Right ventricle myocardium inferior (tissue), 1 donor: ENCODE measurements at regions not wholly inside any gene's neighbourhood (a gene's known extent, or its start where the extent isn't known, plus 50 kb on each side); places are given as distances from the start of the nearest gene placed in this dataset.
"Not testable (repeated sequence)": the region's sequence is repeated elsewhere in the genome, so short reads cannot be mapped to it uniquely, and the experiment has no call there.

Source experiments
- ATAC-seq: fragments of 200-7000 bp; cut with Tn5 transposase; one replicate; pipeline ENCODE4 v1.9.1; 2020; ENCODE audit warnings: mild to moderate bottlenecking, moderate library complexity
- DNase-seq: peaks from one replicate; pipeline ENCODE4 v3.0.0; 2021; ENCODE audit errors: missing footprints
- intact Hi-C: fragments of 100-400 bp; cut with DNase I; formaldehyde crosslinking; loops from one replicate; pipeline ENCODE4 v1.11.0; 2022
- donor health status: DM: no; HTN: yes; CAD: no; lungs with severe emphysema.

GRCh38 chr2:78780864-78781583 lies 244.5 kb upstream of the REG3G start:
- no peak for ATAC-seq
- DNase-seq: no peak
- intact Hi-C loops: no loop called here

- intact Hi-C loops: no loop called here
- DNase-seq (no peak), ATAC-seq (no peak)
Observed at GRCh38 chr2:78782196-78782595, 243.3 kb upstream of the REG3G start.

- no peak for DNase-seq
- ATAC-seq: no peak
- intact Hi-C loops: no loop called here
Observed at GRCh38 chr2:78811955-78812610, 213.4 kb upstream of the REG3G start.

GRCh38 chr2:78814331-78814986 lies 211.0 kb upstream of the REG3G start:
- no peak for ATAC-seq
- intact Hi-C loops: no loop called here
- DNase-seq: no peak

GRCh38 chr2:78817430-78817829 lies 208.1 kb upstream of the REG3G start:
- no peak for ATAC-seq
- no peak for DNase-seq
- intact Hi-C loops: no loop called here

- intact Hi-C loops: no loop called here
- DNase-seq: no peak
- no peak for ATAC-seq
Observed at GRCh38 chr2:78832481-78832880, 193.0 kb upstream of the REG3G start.

GRCh38 chr2:78839259-78839658 lies 186.2 kb upstream of the REG3G start:
- ATAC-seq (no peak), DNase-seq (no peak)
- intact Hi-C loops: no loop called here

- DNase-seq, intact Hi-C loops, ATAC-seq: not testable (repeated sequence)
Observed at GRCh38 chr2:78840311-78840710, 185.2 kb upstream of the REG3G start.

GRCh38 chr2:78845664-78846185 lies 179.8 kb upstream of the REG3G start:
- DNase-seq (no peak), ATAC-seq (no peak)
- intact Hi-C loops: no loop called here

GRCh38 chr2:78861546-78861945 lies 164.0 kb upstream of the REG3G start:
- DNase-seq: no peak
- ATAC-seq: no peak
- intact Hi-C loops: no loop called here

- intact Hi-C loops: no loop called here
- no peak for ATAC-seq
- DNase-seq: no peak
Observed at GRCh38 chr2:78864205-78864604, 161.3 kb upstream of the REG3G start.

- ATAC-seq (no peak), DNase-seq (no peak)
- intact Hi-C loops: no loop called here
Observed at GRCh38 chr2:78865667-78866066, 159.8 kb upstream of the REG3G start.

- DNase-seq: no peak
- ATAC-seq: no peak
- intact Hi-C loops: no loop called here
Observed at GRCh38 chr2:78870343-78870967, 155.0 kb upstream of the REG3G start.

- no peak for DNase-seq
- intact Hi-C loops: no loop called here
- ATAC-seq: no peak
Observed at GRCh38 chr2:78873526-78873925, 152.0 kb upstream of the REG3G start.

GRCh38 chr2:78876316-78876688 lies 149.2 kb upstream of the REG3G start:
- intact Hi-C loops: no loop called here
- ATAC-seq: no peak

GRCh38 chr2:78887446-78887845 lies 138.1 kb upstream of the REG3G start:
- DNase-seq (no peak), ATAC-seq (no peak)
- intact Hi-C loops: no loop called here

More at GRCh38 chr2:78876316-78876688, 149.2 kb upstream of the REG3G start:
- DNase-seq: no peak

- DNase-seq (peak; percentile 13), ATAC-seq (no peak)
- intact Hi-C loops: no loop called here
Observed at GRCh38 chr2:78890935-78891334, 134.6 kb upstream of the REG3G start.

- DNase-seq: no peak
- intact Hi-C loops: no loop called here
- ATAC-seq: no peak
Observed at GRCh38 chr2:78892295-78892694, 133.2 kb upstream of the REG3G start.

- ATAC-seq (no peak), DNase-seq (no peak)
- intact Hi-C loops: no loop called here
Observed at GRCh38 chr2:78895022-78895421, 130.5 kb upstream of the REG3G start.

GRCh38 chr2:78896536-78896935 lies 129.0 kb upstream of the REG3G start:
- DNase-seq (no peak), ATAC-seq (no peak)
- intact Hi-C loops: no loop called here
